IMR-90 (cell line): ENCODE measurements at regions not wholly inside any gene's neighbourhood (a gene's known extent, or its start where the extent isn't known, plus 50 kb on each side); places are given as distances from the start of the nearest gene placed in this dataset.

ENCODE experiments used
- ATAC-seq: fragments of 200-7000 bp; cut with Tn5 transposase; 2 replicates; pipeline ENCODE4 v1.9.1; 2020; ENCODE audit warnings: low read depth, mild to moderate bottlenecking, moderate library complexity
- BruUV-seq: library from RNA; stranded (reverse); fragments of 400-500 nt; replicated peaks from 2 replicates; lab custom pipeline; 2021; lab: Mats Ljungman, UMichigan
- CTCF ChIA-PET: fragments of 300-600 bp; formaldehyde crosslinking; extraction: SDS; loops from one replicate; lab custom pipeline; 2021; ENCODE audit warnings: antibody characterized with exemption; lab: Yijun Ruan, JAX
- POLR2A ChIA-PET: fragments of 300-600 bp; sonication (Branson Sonifier 250); formaldehyde crosslinking; loops from one replicate; lab custom pipeline; 2022; ENCODE audit warnings: antibody characterized with exemption; ENCODE audit not compliant: unreplicated experiment; lab: Charles Lee
- DNase-seq: peaks from one replicate; pipeline ENCODE4 v3.0.0; 2013
- H2AFZ ChIP-seq: replicated peaks from 2 replicates; pipeline ENCODE3; 2013; ENCODE audit warnings: low read length, mild to moderate bottlenecking; ENCODE audit not compliant: poor library complexity
- H2AK5ac ChIP-seq: 2 replicates; pipeline ENCODE4 v1.6.1; 2013; ENCODE audit warnings: low read depth, low read length, inconsistent platforms
- H2AK9ac ChIP-seq: replicated peaks from 2 replicates; pipeline ENCODE3; 2013; ENCODE audit warnings: mild to moderate bottlenecking, low read depth, low read length, moderate library complexity; ENCODE audit not compliant: poor library complexity
- H2BK120ac ChIP-seq: 2 replicates; pipeline ENCODE4 v1.6.1; 2013; ENCODE audit warnings: low read depth, low read length, inconsistent platforms
- H2BK15ac ChIP-seq: 3 replicates; pipeline ENCODE4 v1.6.1; 2013; ENCODE audit warnings: low read depth, low read length, inconsistent platforms
- H2BK20ac ChIP-seq: 2 replicates; pipeline ENCODE4 v1.6.1; 2013; ENCODE audit warnings: low read depth, mild to moderate bottlenecking, inconsistent platforms, low read length, moderate library complexity
- H2BK5ac ChIP-seq: 2 replicates; pipeline ENCODE4 v1.6.1; 2013; ENCODE audit warnings: mild to moderate bottlenecking, low read depth, low read length, inconsistent platforms; ENCODE audit not compliant: poor library complexity, severe bottlenecking
- H3K14ac ChIP-seq: replicated peaks from 2 replicates; pipeline ENCODE4 v1.6.1; 2013; ENCODE audit warnings: low read depth, low read length, inconsistent platforms
- H3K18ac ChIP-seq: 2 replicates; pipeline ENCODE4 v1.6.1; 2013; ENCODE audit warnings: low read depth, low read length, control low read depth
- H3K23ac ChIP-seq: 2 replicates; pipeline ENCODE4 v1.6.1; 2013; ENCODE audit warnings: low read depth, low read length, inconsistent platforms
- H3K27ac ChIP-seq: 2 replicates; pipeline ENCODE4 v1.5.1; 2013; ENCODE audit warnings: mild to moderate bottlenecking, control low read depth, low read length; ENCODE audit not compliant: insufficient read depth
- H3K27me3 ChIP-seq: 2 replicates; pipeline ENCODE4 v1.6.1; 2013; ENCODE audit warnings: low read length; ENCODE audit not compliant: control insufficient read depth, insufficient read depth
- H3K36me3 ChIP-seq: 2 replicates; pipeline ENCODE4 v1.6.1; 2013; ENCODE audit warnings: low read length, mixed read lengths; ENCODE audit not compliant: control insufficient read depth, insufficient read depth
- H3K4ac ChIP-seq: 2 replicates; pipeline ENCODE4 v1.6.1; 2013; ENCODE audit warnings: low read depth, low read length, inconsistent platforms
- H3K4me1 ChIP-seq: 2 replicates; pipeline ENCODE4 v1.6.1; 2013; ENCODE audit warnings: low read length, mixed read lengths; ENCODE audit not compliant: control insufficient read depth, insufficient read depth
- H3K4me2 ChIP-seq: 2 replicates; pipeline ENCODE4 v1.6.1; 2013; ENCODE audit warnings: low read depth, mild to moderate bottlenecking, control low read depth, low read length, moderate library complexity
- H3K4me3 ChIP-seq: 2 replicates; pipeline ENCODE4 v1.5.1; 2013; ENCODE audit warnings: low read depth, mild to moderate bottlenecking, control low read depth, low read length, moderate library complexity; ENCODE audit not compliant: insufficient read depth
- H3K56ac ChIP-seq: 2 replicates; pipeline ENCODE4 v1.6.1; 2013; ENCODE audit warnings: low read length, inconsistent platforms; ENCODE audit not compliant: insufficient read depth; ENCODE audit errors: extremely low read depth
- H3K79me1 ChIP-seq, 2 experiments: 2 replicates each; pipeline ENCODE4 v1.6.1; 2013; ENCODE audit warnings: low read length in 2 of 2, inconsistent platforms in 1 of 2, low read depth in 1 of 2
- H3K9ac ChIP-seq: 2 replicates; pipeline ENCODE4 v1.6.1; 2013; ENCODE audit warnings: low read depth, low read length, control low read depth
- H3K9me1 ChIP-seq: 2 replicates; pipeline ENCODE4 v1.6.1; 2013; ENCODE audit warnings: low read length, inconsistent platforms; ENCODE audit not compliant: insufficient read depth
- H3K9me3 ChIP-seq: 2 replicates; pipeline ENCODE4 v1.6.1; 2013; ENCODE audit warnings: low read length; ENCODE audit not compliant: control insufficient read depth, insufficient read depth
- H4K20me1 ChIP-seq: 2 replicates; pipeline ENCODE4 v1.6.1; 2013; ENCODE audit warnings: low read length, inconsistent platforms; ENCODE audit not compliant: insufficient read depth
- H4K5ac ChIP-seq: 2 replicates; pipeline ENCODE4 v1.6.1; 2013; ENCODE audit warnings: mild to moderate bottlenecking, low read depth, low read length, control low read depth
- H4K8ac ChIP-seq, 2 experiments: 2 replicates each; pipeline ENCODE4 v1.6.1; 2013; ENCODE audit warnings: low read depth in 2 of 2, low read length in 2 of 2, control low read depth in 1 of 2, inconsistent platforms in 1 of 2
- H4K91ac ChIP-seq: 2 replicates; pipeline ENCODE4 v1.6.1; 2013; ENCODE audit warnings: low read depth, low read length, inconsistent platforms; ENCODE audit not compliant: insufficient read depth
- BHLHE40 ChIP-seq: fragments of 150-350 bp; IDR thresholded peaks from 2 replicates; pipeline ENCODE4 v1.6.1; 2016; ENCODE audit warnings: mild to moderate bottlenecking, low read depth, low read length
- CEBPB ChIP-seq: IDR thresholded peaks from 2 replicates; pipeline ENCODE4 v1.6.1; 2012; ENCODE audit warnings: low read depth, low read length, improper control_type of control experiment
- CHD1 ChIP-seq: IDR thresholded peaks from 2 replicates; pipeline ENCODE4 v1.6.1; 2012; ENCODE audit warnings: low read depth, low read length, improper control_type of control experiment
- ELK1 ChIP-seq: fragments of 150-350 bp; IDR thresholded peaks from 2 replicates; pipeline ENCODE4 v1.6.1; 2016; ENCODE audit warnings: low read depth, mild to moderate bottlenecking, low read length, moderate library complexity, borderline replicate concordance
- FOS ChIP-seq: fragments of 150-350 bp; IDR thresholded peaks from 2 replicates; pipeline ENCODE4 v1.6.1; 2016; ENCODE audit warnings: low read depth, low read length
- MAZ ChIP-seq: IDR thresholded peaks from 2 replicates; pipeline ENCODE4 v1.6.1; 2012; ENCODE audit warnings: low read depth, mild to moderate bottlenecking, low read length, improper control_type of control experiment, moderate library complexity, borderline replicate concordance
- MXI1 ChIP-seq: IDR thresholded peaks from 2 replicates; pipeline ENCODE4 v1.6.1; 2012; ENCODE audit warnings: low read depth, mild to moderate bottlenecking, low read length, moderate library complexity, borderline replicate concordance
- NFE2L2 ChIP-seq: fragments of 150-350 bp; IDR thresholded peaks from 2 replicates; pipeline ENCODE4 v1.6.1; 2016; ENCODE audit warnings: low read depth, mild to moderate bottlenecking, low read length
- POLR2A ChIP-seq: IDR thresholded peaks from 2 replicates; pipeline ENCODE4 v1.6.1; 2012; ENCODE audit warnings: mild to moderate bottlenecking, low read depth, low read length
- RAD21 ChIP-seq: IDR thresholded peaks from 2 replicates; pipeline ENCODE4 v1.6.1; 2012; ENCODE audit warnings: low read length, improper control_type of control experiment
- RCOR1 ChIP-seq: IDR thresholded peaks from 2 replicates; pipeline ENCODE4 v1.6.1; 2012; ENCODE audit warnings: mild to moderate bottlenecking, low read length, improper control_type of control experiment; ENCODE audit not compliant: insufficient replicate concordance
- RFX5 ChIP-seq: IDR thresholded peaks from 2 replicates; pipeline ENCODE4 v1.8.0; 2012; ENCODE audit warnings: low read depth, mild to moderate bottlenecking, low read length, moderate library complexity
- WGBS, 2 experiments: methylation state at CpG; one replicate each; pipeline versions ENCODE4 v1.1.5 to v1.1.7; 2013; ENCODE audit warnings: missing lambda C conversion rate in 2 of 2; ENCODE audit not compliant: insufficient read length in 1 of 2; ENCODE audit errors: extremely low coverage in 2 of 2; 5-methylcytosine and 5-hydroxymethylcytosine counted together
- dilution Hi-C: fragments of 300-500 bp; cut with HindIII; formaldehyde crosslinking; loops from one replicate; pipeline ENCODE4 v1.14.3; 2018; ENCODE audit warnings: low sequenced_read_pairs; ENCODE audit not compliant: unreplicated experiment
- in situ Hi-C: fragments of 300-500 bp; cut with MboI; formaldehyde crosslinking; loops from 3 replicates; pipeline ENCODE4 v1.14.3; 2019; ENCODE audit warnings: low sequenced_read_pairs, inconsistent platforms, mixed read lengths
- intact Hi-C: fragments of 100-400 bp; cut with micrococcal nuclease; formaldehyde crosslinking; loops from 2 replicates; pipeline ENCODE4 v1.10.0; 2022

- Histone ChIP-seq H3K56ac (peak overlapping the region; percentile 94), H3K9me1 (peaks cover 11% of the 10 kb centered on the region), H2AFZ (no peak overlapping the region), H3K23ac (peak overlapping the region; percentile 95), H3K36me3 (no peaks in the 10 kb centered on the region), H2AK9ac (no peak overlapping the region), H3K14ac (peak overlapping the region; percentile 93), H3K79me1 (0 out of 4 replicates have a peak, but pooled peaks cover 0 to 3% of the 10 kb centered on the region in 2 experiments), H2BK120ac (peak overlapping the region; percentile 99), H4K91ac (peak overlapping the region; percentile 99), H3K9me3 (no peaks in the 10 kb centered on the region), H3K27me3 (no peaks in the 10 kb centered on the region), H3K18ac (peak overlapping the region; percentile 99), H3K4me2 (peak overlapping the region; percentile 48; the same call in 1 of the 2 replicates), H4K5ac (peak overlapping the region; percentile 66), H2AK5ac (peak overlapping the region; percentile 99), H3K4me3 (no peak overlapping the region), H4K8ac (peak overlapping the region; percentile 92), H3K4ac (peak overlapping the region; percentile 97), H4K20me1 (no peaks in the 10 kb centered on the region), H3K9ac (peak overlapping the region; percentile 58; the same call in 1 of the 2 replicates), H3K27ac (peak overlapping the region; percentile 86), H3K4me1 (peaks cover 33% of the 10 kb centered on the region), H2BK15ac (peak overlapping the region; percentile 93), H2BK20ac (peak overlapping the region; percentile 99), H2BK5ac (peak overlapping the region; percentile 99)
- ATAC-seq (peak; percentile 32), DNase-seq (peak; percentile 94)
- ChIA-PET CTCF (interaction anchor here (1.1 kb wide), 1 partner anchor 74 kb away, joined by 3 read pairs; no protein-coding TSS in a partner anchor), POLR2A (no interaction called here)
- 20% methylated on average over 1 of the region's 2 CpGs; no CpG with 5 or more reads in 1 of the 2 experiments for WGBS, 2 experiments
- dilution Hi-C loops (no loop called here), in situ Hi-C loops (no loop called here), intact Hi-C loops (no loop called here)
- BruUV-seq = no TSS peak
- TF ChIP-seq MAZ = no peak
- no peak for TF ChIP-seq CHD1
- peak; percentile 34; the same call in 1 of the 2 replicates for TF ChIP-seq FOS
- TF ChIP-seq MXI1 = no peak
- no peak for TF ChIP-seq RCOR1
- no peak for TF ChIP-seq ELK1
- TF ChIP-seq CEBPB = peak; percentile 96
- no peak for TF ChIP-seq RFX5
- no peak for TF ChIP-seq POLR2A
- no peak for TF ChIP-seq BHLHE40
- no peak for TF ChIP-seq NFE2L2
- no peak for TF ChIP-seq RAD21
These were observed 485.1 kb upstream of the PAPPA start for GRCh38 chr9:115668521-115668920.
